H1 (cell line): ENCODE measurements at regions not wholly inside any gene's neighbourhood (a gene's known extent, or its start where the extent isn't known, plus 50 kb on each side); places are given as distances from the start of the nearest gene placed in this dataset.

ENCODE experiments used
- PHF8 ChIP-seq: fragments of 200-600 bp; sonication (generic); conservative IDR thresholded peaks from 2 replicates; pipeline ENCODE4 v1.7.1; 2012; ENCODE audit warnings: low read depth, mild to moderate bottlenecking, inconsistent platforms, low read length, moderate library complexity
- POU5F1 ChIP-seq: IDR thresholded peaks from 2 replicates; pipeline ENCODE4 v1.6.1; 2011; ENCODE audit warnings: low read depth, mild to moderate bottlenecking, low read length, moderate library complexity
- RFX5 ChIP-seq: IDR thresholded peaks from 2 replicates; pipeline ENCODE4 v1.6.1; 2011; ENCODE audit warnings: low read depth, low read length, improper control_type of control experiment, borderline replicate concordance
- TBP ChIP-seq: IDR thresholded peaks from 2 replicates; pipeline ENCODE4 v1.6.1; 2011; ENCODE audit warnings: low read depth, low read length, improper control_type of control experiment
- TEAD4 ChIP-seq: IDR thresholded peaks from 2 replicates; pipeline ENCODE4 v1.6.1; 2012; ENCODE audit warnings: low read depth, low read length, inconsistent platforms, mixed read lengths

GRCh38 chr4:156158747-156159146 is 205.1 kb upstream of the CTSO start (continued):
- no peak for TF ChIP-seq TBP
- no peak for TF ChIP-seq POU5F1
- no peak for TF ChIP-seq PHF8
- no peak for TF ChIP-seq TEAD4
- no peak for TF ChIP-seq RFX5
